Prostate gland (tissue), 2 donors: ENCODE measurements at regions not wholly inside any gene's neighbourhood (a gene's known extent, or its start where the extent isn't known, plus 50 kb on each side); places are given as distances from the start of the nearest gene placed in this dataset.

Experiments used
- DNase-seq: peaks from one replicate; pipeline ENCODE4 v3.0.0-alpha.2; 2019; ENCODE audit warnings: low spot score
- H3K27ac ChIP-seq, 2 donors: fragments of 200-600 bp; sonication (generic); 2 replicates each; pipeline ENCODE4 v1.5.1; 2017 to 2019
- H3K27me3 ChIP-seq: fragments of 200-600 bp; sonication (generic); replicated peaks from 2 replicates; pipeline ENCODE4 v1.5.1; 2019; ENCODE audit not compliant: insufficient read depth
- H3K36me3 ChIP-seq, 2 donors: fragments of 200-600 bp; sonication (generic); 1 replicate in 1 of 2; 2 replicates in 1 of 2; pipeline versions ENCODE4 v1.5.1 to v1.8.1; 2017 to 2019
- H3K4me1 ChIP-seq: fragments of 200-600 bp; sonication (generic); replicated peaks from 2 replicates; pipeline ENCODE4 v1.5.1; 2019
- H3K4me3 ChIP-seq, 2 donors: fragments of 200-600 bp; sonication (generic); 2 replicates each; pipeline ENCODE4 v1.5.1; 2017 to 2019
- H3K9me3 ChIP-seq: fragments of 200-600 bp; sonication (generic); 2 replicates; pipeline ENCODE4 v1.5.1; 2017
- CTCF ChIP-seq, 4 experiments: fragments of 200-600 bp in 2 of 4; fragments of 450-650 bp in 2 of 4; sonication (generic) in 2 of 4; IDR thresholded peaks; 1 replicate in 3 of 4; 2 replicates in 1 of 4; pipeline ENCODE4 v1.5.1; 2016 to 2019; ENCODE audit warnings: antibody characterized with exemption in 4 of 4, mild to moderate bottlenecking in 2 of 4, moderate library complexity in 2 of 4
- POLR2A ChIP-seq: fragments of 450-650 bp; IDR thresholded peaks from one replicate; pipeline ENCODE4 v1.6.1; 2016; ENCODE audit warnings: antibody characterized with exemption, mild to moderate bottlenecking
- POLR2AphosphoS5 ChIP-seq: sonication (generic); formaldehyde crosslinking; IDR thresholded peaks from one replicate; pipeline ENCODE4 v1.6.1; 2017; ENCODE audit warnings: antibody characterized with exemption
- WGBS: methylation state at CpG from one replicate; pipeline ENCODE4 v1.1.5; 2018; 5-methylcytosine and 5-hydroxymethylcytosine counted together
- intact Hi-C: fragments of 100-400 bp; cut with DNase I; formaldehyde crosslinking; loops from one replicate; pipeline ENCODE4 v1.14.2; 2022

GRCh38 chr6:9795880-9796279 lies 619.0 kb downstream of the TFAP2A start:
- Histone ChIP-seq H3K27me3 (no peaks in the 10 kb centered on the region), H3K4me3 (no peak overlapping the region), H3K36me3 (no peaks in the 10 kb centered on the region), H3K27ac (no peak overlapping the region), H3K9me3 (no peaks in the 10 kb centered on the region), H3K4me1 (no peaks in the 10 kb centered on the region)
- WGBS, result 40% methylated on average over 5 of the region's 5 CpGs
- intact Hi-C loops, result no loop called here
- no peak for TF ChIP-seq POLR2A
- TF ChIP-seq CTCF (IDR thresholded peaks at IDR 0.05), result no peak
- no peak for TF ChIP-seq POLR2AphosphoS5
- no peak for DNase-seq

GRCh38 chr6:9789201-9789600 lies 625.7 kb downstream of the TFAP2A start:
- no peaks in the 10 kb centered on the region for H3K27me3 ChIP-seq
- H3K27ac ChIP-seq, result no peak overlapping the region
- no peak for TF ChIP-seq POLR2A
- TF ChIP-seq POLR2AphosphoS5, result no peak
- TF ChIP-seq CTCF (IDR thresholded peaks at IDR 0.05), result no peak
- no peaks in the 10 kb centered on the region for H3K4me1 ChIP-seq
- no peaks in the 10 kb centered on the region for H3K36me3 ChIP-seq
- DNase-seq, result no peak
- WGBS, result 56% methylated on average over 3 of the region's 3 CpGs
- H3K4me3 ChIP-seq, result no peak overlapping the region
- intact Hi-C loops, result no loop called here
- no peaks in the 10 kb centered on the region for H3K9me3 ChIP-seq

GRCh38 chr6:9784786-9785185 lies 630.1 kb downstream of the TFAP2A start:
- Histone ChIP-seq H3K36me3 (no peaks in the 10 kb centered on the region), H3K27ac (no peak overlapping the region), H3K4me3 (no peak overlapping the region), H3K27me3 (no peaks in the 10 kb centered on the region), H3K9me3 (no peaks in the 10 kb centered on the region), H3K4me1 (no peaks in the 10 kb centered on the region)
- intact Hi-C loops, result no loop called here
- no peak for TF ChIP-seq CTCF (IDR thresholded peaks at IDR 0.05)
- TF ChIP-seq POLR2AphosphoS5, result no peak
- TF ChIP-seq POLR2A, result no peak
- no peak for DNase-seq
- 61% methylated on average over 3 of the region's 3 CpGs for WGBS

DNA sequence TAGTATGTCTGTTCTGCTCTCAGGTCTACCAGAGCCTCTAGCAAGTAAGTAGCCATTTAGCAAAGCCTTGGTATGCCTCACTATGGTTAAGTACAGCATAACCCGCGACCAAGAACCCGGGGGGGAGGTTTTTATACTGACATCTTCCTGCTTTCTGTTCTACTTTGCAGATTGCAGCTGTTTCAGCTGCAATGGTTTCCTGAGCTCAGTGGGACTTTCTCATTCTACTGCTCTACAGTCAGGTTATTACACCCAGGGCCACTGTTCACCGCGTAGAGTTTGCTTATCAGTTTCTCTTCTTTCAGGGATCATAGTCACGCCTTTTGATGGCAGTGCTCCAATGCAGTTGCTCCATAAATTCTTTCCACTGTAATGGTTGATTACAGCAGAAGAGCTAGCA lies 631.3 kb downstream of the TFAP2A start:
- H3K4me1 ChIP-seq, result no peaks in the 10 kb centered on the region
- WGBS, result 64% methylated on average over 6 of the region's 6 CpGs
- DNase-seq, result no peak
- H3K36me3 ChIP-seq, result no peaks in the 10 kb centered on the region
- H3K27ac ChIP-seq, result no peak overlapping the region
- no peak overlapping the region for H3K4me3 ChIP-seq
- TF ChIP-seq CTCF (IDR thresholded peaks at IDR 0.05), result no peak
- H3K9me3 ChIP-seq, result no peaks in the 10 kb centered on the region
- intact Hi-C loops, result no loop called here
- no peaks in the 10 kb centered on the region for H3K27me3 ChIP-seq

DNA sequence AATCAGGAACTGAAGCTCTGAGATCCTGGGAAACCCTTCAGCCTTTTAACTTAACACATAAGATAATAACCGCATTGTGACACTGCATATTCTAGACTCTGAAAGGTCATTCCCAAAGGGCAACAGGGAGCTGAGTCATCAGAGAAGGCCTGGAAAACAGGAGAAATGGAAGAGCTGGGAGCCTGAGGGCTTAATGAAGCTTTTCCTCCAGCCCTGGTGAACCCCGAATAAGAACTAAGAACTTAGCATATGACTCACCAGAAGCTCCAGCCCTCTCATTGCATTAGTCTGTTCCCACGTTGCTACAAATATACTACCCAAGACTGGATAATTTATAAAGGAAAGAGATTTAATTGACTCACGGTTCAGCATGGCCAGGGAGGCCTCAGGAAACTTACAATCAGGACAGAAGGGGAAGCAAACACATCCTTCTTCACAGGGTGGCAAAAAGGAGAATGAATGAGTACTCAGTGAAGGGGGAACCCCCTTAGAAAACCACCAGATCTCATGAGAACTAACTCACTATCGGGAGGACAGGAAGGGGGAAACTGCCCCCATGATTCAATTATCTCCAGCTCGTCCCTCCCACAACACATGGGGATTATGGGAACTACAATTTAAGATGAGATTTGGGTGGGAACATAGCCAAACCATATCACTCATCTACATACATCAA lies 648.5 kb downstream of the TFAP2A start:
- 87% methylated on average over 6 of the region's 6 CpGs for WGBS
- intact Hi-C loops, result no loop called here
- Histone ChIP-seq H3K4me3 (no peak overlapping the region), H3K36me3 (no peaks in the 10 kb centered on the region), H3K4me1 (no peaks in the 10 kb centered on the region), H3K27me3 (peaks cover 3% of the 10 kb centered on the region), H3K27ac (no peak overlapping the region), H3K9me3 (no peaks in the 10 kb centered on the region)
- TF ChIP-seq POLR2A (no peak), CTCF (IDR thresholded peaks at IDR 0.05) (no peak), POLR2AphosphoS5 (no peak)
- no peak for DNase-seq
